ENCODE measurements at regions not wholly inside any gene's neighbourhood (a gene's known extent, or its start where the extent isn't known, plus 50 kb on each side); places are given as distances from the start of the nearest gene placed in this dataset.

GRCh38 chr5:138665261-138665660, 88.0 kb upstream of the CTNNA1 start:
- TF ChIP-seq CTCF (conservative IDR thresholded peaks at IDR 0.05; ENCODE audit: low read length), result no peak
- no peak for TF ChIP-seq EZH2phosphoT487 (IDR thresholded peaks at IDR 0.05; ENCODE audit: borderline replicate concordance, low read depth, low read length)

All from OCI-LY7 (cell line).